Epithelial cell of prostate (primary cell): ENCODE measurements at regions not wholly inside any gene's neighbourhood (a gene's known extent, or its start where the extent isn't known, plus 50 kb on each side); places are given as distances from the start of the nearest gene placed in this dataset.
"Not testable (repeated sequence)": the region's sequence is repeated elsewhere in the genome, so short reads cannot be mapped to it uniquely, and the experiment has no call there.

Source experiments
- DNase-seq: peaks from one replicate; pipeline ENCODE4 v3.0.0-alpha.2; 2011; ENCODE audit warnings: low read depth, low spot score
- H3K27ac ChIP-seq: fragments of 450-650 bp; 2 replicates; pipeline ENCODE4 v1.5.1; 2017; ENCODE audit warnings: mild to moderate bottlenecking

DNA sequence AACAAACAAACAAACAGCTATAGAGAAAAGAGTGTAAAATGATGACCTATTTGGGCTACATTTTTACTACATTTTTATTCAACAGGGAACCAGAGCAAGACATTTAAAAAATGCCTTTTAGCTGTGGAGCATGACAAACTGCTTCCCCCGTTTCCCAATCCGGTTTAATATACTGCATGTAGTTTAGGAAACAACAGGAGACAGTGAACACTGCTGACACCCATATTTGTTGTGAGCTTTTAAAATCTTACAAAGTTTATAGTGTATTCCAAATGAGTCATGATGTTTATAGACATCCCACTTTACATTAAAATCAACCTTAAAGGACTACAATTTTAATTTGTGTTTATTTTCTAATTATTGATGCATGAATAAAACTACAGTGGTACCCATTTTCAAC, 1238.3 kb downstream of the TECRL start:
- DNase-seq: no peak
- H3K27ac ChIP-seq: no peak overlapping the region

DNA sequence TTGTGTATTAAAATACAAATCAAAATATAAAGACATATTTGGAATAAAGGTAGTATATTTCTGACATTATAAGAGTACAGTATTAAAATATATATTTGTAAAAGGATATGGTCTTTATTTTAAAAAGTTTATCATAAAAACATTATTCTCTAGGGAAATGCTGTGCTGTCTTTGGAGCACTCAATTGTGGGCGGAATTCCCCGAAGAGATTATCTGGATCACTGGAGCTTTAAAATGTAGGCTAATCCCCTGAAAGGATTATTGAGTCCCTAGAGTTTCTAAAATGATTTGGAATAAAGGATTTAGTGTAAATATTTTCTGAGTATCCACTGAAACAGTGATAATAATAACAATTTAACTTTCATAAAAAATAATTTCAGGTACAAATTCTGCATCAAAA, 1239.4 kb downstream of the TECRL start:
- DNase-seq: no peak

DNA sequence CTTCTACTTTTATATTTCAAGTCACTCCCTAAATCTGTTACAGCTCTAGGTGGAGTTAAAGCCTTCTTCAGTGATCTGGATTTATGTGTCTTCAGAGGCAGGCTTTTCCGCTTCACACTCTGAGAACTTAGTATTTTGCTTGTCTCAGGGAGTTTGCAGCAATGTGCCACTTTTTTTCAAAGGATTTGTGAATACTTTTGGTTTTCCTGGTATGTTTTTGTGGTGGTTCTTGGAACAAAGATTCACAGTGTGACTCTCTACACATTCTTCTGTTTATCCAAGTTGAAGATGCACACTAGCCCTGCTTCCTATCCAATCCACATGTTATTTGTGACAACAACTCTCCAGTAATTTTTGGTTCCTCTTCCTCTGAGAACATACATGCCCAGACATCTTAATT, 1253.7 kb downstream of the TECRL start:
- DNase-seq: no peak
- no peak overlapping the region for H3K27ac ChIP-seq

More for the DNA sequence above, 1239.4 kb downstream of the TECRL start:
- no peak overlapping the region for H3K27ac ChIP-seq

DNA sequence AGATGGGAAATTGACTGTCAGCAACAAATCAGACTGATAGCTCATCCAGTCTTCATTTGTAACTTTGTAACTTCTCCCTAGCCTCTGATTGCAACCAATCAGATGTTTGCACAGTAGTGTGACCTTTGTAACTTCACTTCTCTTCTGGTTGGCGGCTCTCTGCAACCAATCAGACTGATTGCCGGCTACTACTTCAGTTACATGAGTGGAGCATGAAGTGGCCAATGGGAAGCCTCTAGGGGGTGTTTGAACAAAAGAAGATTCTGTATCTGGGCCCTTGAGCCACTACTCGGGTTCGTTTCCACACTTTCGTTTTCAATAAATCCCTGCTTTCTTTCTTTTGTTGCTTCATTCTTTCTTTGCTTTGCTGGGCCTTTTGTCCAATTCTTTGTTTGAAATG, 1285.8 kb downstream of the TECRL start:
- H3K27ac ChIP-seq: no peak overlapping the region
- DNase-seq: no peak

DNA sequence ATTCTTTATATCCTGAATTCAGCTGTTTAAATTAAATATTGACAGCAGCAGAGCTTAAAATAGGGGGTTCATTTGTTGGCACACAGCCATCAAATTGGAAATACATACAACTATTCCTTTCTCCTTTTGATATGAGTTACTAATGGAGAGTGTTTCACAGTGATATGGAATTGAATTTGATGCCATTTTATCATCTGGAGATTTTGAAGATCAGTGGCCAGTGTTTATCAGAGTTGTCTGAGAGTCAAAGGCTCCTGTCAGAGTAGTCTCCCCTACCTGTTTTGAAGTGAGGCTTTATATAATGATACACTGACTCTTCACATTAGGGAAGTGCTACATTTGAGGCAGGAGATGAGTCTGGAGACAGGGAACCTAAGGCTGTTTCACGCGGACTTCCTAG, 1286.3 kb downstream of the TECRL start:
- DNase-seq: no peak
- no peak overlapping the region for H3K27ac ChIP-seq

DNA sequence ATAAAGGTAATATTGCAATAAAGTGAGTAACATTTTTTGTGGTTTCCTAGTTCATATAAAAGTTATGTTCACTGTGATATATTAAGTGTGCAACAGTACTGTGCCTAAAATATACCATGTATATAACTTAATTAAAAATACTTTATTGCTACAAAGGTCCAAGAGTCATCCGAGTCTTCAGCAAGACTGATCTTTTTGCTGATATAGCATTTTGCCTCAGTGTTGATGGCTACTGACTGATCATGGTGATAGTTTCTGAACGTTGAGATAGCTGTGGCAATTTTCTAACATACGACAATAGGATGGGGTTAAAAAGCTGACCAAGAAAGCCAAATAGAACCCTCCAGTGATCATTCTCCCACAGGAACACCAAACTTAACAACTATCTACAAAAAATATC, 1302.7 kb downstream of the TECRL start:
- no peak overlapping the region for H3K27ac ChIP-seq
- DNase-seq: no peak

DNA sequence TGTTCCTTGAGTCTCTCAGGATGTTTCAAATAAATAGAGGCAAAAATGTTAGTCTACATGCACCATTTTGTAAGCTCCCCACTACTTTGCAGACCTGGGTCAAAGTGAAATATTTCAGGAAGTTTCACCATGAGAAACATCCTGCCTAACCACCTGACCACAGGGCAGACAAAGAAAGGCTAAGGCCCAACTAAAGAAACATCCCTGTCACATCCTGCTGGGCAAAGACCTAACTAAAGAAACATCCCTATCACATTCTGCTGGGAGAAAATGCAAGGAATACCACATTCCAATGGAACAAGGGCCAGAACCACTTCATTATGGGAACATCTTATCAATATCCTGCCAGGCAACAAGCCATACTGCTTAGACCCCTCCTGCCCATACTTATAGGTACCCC, 1303.4 kb downstream of the TECRL start:
- no peak overlapping the region for H3K27ac ChIP-seq
- no peak for DNase-seq

DNA sequence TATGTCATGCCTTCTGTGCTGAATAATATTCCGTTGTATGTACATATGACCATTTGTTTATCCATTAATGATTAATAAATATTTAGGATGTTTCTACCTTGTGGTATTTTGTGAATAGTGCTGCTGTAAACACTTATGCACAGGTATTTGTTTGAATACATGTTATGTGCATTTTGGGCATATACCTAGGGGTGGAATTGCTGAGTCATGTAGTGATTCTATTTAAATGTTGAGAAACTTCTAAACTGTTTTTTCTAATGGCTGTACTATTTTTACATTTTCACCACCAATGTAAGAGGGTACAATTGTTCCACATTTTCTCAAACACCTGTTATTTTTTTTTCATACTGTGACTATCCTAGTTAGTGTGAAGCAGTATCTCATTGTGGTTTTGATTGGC, 1318.6 kb downstream of the TECRL start:
- no peak for DNase-seq

DNA sequence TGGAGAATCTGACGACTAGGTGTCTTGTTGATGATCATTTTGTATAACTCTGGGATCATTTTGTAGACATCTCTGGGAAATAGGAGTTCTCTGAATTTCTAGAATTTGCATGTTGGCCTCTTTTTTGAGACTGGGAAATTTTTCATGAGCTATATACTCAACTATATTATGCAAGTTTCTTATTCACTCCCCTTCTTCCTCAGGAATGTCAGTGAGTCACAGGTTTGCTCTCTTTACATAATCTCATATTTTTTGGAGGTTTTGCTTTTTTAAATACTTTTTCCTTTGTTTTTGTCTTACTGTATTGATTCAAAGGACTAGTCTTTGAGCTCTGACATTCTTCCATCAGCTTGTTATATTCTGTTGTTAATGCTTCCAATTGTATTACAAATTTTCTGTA, 1324.2 kb downstream of the TECRL start:
- no peak overlapping the region for H3K27ac ChIP-seq
- no peak for DNase-seq

More for the DNA sequence above, 1318.6 kb downstream of the TECRL start:
- H3K27ac ChIP-seq: no peak overlapping the region

DNA sequence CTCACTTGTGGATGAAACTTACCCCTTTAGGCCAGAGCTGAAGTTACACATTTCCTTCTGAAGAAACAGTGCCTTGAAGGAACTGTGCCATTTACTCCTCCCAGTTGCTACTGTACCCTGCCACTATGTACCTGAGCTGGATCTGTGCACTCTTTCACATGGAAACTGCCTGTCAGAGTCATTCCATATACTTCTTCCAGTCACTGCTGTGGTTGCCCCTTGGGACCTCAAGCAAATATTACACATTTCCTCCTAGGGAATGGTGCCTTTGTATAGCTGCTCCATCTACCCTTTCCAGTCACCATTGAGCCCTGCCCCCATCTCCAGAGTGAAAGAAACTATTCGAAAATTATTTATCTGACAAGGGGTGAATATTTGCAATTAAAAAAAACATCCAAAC, 1328.3 kb downstream of the TECRL start:
- H3K27ac ChIP-seq: no peak overlapping the region
- no peak for DNase-seq

DNA sequence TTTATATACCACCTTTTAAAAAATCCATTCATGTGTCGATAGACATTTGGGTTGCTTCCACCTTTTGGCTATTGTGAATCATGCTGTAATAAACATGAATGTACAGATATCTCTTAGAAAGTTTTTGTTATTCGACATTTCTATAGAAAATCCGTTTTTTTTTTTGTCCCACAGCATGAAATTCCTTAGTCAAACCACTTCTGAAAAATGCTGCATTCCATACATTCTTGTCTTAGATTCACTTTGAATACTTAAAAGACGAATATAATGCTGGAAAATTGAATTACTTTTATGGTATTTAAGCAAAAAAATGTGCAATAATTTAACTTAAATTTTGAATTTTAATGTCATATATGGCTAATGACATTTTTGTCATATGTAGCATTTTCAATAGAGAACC, 1345.5 kb downstream of the TECRL start:
- no peak overlapping the region for H3K27ac ChIP-seq
- no peak for DNase-seq

DNA sequence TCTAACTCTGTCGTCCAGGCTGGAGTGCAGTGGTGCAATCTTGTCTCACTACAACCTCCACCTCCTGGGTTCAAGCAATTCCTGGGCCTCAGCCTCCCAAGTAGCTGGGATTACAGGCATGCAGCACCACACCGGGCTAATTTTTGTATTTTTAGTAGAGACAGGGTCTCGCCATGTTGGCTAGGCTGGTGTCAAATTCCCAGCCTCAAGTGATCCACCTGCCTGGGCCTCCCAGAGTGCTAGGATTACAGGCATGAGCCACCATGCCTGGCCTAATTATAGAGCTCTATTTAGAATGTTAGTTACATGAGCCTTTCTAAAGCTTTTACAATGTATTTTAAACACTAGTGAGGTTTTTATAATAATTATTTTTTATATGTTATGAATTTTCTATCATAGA, 1346.4 kb downstream of the TECRL start:
- not testable (repeated sequence) for H3K27ac ChIP-seq, DNase-seq

DNA sequence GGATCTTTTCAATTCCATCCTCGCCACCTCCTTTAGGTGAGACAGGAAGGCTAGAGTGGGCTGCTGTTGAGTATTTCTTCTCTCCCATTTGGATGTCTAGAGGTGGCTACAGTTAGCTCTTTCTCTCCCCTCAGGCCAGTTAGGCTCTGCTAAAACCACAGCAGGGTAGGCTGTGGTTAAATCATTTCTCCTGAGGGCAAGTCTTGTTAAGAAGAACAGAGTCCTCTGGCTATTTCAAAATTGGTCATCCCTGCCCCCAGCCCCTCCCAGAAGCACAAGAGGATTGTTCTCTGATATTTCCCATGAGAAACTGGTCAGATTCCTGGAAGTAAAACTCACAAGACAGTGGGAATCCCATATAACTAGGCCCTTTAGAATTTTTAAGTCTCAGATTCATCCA, 1359.5 kb downstream of the TECRL start:
- DNase-seq: no peak
- H3K27ac ChIP-seq: no peak overlapping the region

DNA sequence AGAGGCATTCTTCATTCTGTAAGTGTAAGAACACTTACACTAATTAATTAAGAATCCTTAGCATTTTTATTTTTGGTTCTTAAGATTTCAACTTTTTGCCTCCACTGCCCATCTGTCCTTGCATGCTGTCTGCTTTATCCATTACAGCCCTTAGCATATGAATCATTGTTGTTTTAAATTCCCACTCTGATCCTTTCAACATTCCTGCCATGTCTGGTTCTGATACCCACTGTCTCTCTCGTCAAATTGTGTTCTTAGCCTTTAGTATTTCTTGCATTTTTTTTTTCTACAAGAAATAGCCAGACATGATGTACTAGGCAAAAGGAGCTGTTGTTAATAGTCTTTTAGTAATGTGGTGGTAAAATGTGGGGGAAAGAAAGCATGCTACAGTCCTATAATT, 1360.0 kb downstream of the TECRL start:
- no peak for DNase-seq
- H3K27ac ChIP-seq: no peak overlapping the region

DNA sequence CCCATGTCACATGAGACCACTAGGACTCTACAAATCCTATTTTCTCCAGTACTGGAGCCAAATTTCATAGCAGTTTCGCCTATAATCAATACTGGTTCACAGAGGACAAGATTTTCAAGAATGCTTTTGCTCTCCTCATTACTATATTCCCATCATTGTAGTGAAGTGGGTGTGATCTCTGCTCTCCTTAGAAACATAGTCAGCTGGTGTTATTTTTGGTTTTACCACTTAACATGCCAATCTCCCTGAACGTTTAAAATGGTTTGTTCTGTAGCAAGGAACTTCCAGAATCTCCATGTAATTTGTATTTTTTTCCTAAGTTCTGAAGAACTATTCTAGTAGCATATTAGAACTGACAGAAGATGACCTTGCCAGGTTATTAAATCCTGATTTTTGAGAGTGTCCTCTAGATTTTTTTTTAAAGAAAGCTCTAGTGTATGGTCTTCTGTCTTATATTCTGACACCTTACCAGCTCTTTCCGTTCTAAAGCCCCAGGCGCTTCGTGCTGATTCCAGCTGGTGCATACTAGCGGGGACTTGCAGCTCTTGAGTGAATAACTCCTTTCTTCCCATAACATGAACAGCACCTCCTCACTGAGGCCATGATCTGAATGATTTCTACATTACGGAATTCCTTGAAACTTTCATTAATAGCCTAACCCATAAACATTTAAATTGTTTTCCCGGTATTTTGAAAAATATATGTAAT, 1372.9 kb downstream of the TECRL start:
- no peak overlapping the region for H3K27ac ChIP-seq
- DNase-seq: no peak

DNA sequence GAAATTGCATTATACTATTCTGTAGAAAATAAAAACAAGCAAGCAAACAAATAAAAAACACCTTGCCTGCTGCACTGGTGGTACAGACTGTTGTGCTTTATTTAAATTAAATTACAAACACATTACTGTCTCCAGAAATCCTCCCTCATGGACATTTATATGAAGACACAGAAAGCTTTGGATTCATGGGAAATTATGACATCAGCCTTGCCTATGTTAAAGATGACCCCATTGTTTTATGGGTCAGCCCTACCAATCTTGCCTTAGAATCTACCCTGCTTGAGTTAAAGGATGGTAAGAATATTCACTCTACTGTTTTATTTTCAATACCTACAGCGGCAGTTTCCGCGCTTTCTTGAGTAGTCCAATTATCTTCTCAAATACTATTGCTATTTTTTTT, 1379.9 kb downstream of the TECRL start:
- no peak for DNase-seq
- H3K27ac ChIP-seq: no peak overlapping the region

DNA sequence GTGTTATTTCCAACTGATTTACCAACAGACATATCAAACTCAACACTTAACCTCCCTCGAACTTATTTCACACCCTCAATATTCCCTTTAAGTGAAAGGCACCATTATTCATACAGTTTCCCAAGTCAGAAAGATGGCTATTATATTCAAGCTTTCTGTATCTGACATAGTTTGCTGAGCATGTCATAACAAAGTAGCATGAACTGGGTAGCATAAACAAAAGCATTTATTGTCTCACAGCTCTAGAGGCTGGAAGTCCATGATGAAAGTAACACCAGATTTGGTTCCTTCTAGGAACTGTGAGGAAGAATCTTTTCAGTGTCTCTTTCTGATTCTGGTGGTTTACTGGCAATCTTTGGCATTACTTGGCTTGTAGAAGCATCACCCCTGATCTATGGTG, 1388.6 kb downstream of the TECRL start:
- no peak overlapping the region for H3K27ac ChIP-seq
- no peak for DNase-seq

DNA sequence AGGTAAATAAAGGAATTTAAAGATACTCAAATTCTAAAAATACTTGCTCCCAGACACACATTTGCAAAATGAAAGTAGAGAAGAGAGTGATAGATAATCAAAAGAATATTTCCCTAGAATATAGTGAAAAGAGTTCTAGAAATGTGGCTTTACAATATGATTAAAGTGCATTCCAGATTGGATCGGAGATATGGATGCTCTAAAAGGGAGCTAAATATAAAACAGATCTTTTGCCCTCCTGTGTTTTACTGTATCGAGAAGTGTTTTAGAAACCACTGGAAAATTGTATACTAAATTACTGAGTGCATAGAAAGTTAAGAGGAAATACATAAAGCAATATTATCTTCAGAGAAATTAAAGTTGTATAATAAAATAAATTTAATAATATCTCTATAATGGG, 1392.0 kb downstream of the TECRL start:
- no peak overlapping the region for H3K27ac ChIP-seq
- no peak for DNase-seq

DNA sequence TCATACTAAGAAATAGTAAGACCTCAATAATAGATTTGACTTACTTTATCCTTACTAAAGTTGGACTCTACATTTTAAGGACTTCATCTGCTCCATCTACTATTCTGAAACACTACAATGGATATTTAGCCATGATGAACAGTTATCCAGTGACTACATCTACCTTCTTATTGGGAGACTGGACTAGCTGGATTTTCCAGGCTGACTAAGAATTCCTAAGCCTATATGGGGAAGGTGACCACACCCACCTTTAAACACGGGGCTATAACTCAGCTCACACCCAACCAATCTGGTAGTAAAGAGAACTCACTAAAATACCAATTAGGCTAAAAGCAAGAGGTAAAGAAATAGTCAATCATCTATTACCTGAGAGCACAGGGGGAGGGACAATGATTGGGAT, 1438.4 kb downstream of the TECRL start:
- no peak overlapping the region for H3K27ac ChIP-seq

DNA sequence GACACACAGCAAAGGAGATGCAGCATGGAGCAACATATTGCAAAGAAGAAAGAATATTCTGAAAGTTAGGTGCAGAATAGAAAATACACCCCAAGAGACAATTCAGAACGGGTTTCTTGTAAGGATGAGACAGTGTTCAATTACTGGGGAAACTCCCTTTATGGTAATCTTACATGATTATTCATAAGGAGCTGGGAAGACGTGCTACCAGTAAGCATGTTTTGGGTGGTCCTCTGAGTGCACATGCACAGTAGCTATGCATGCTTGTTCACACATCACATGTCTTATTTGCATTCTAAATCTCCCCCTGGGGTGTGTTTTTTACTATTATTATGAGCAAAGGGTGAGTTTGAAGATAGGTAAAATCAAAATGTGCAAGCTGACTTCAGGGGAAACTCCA, 1448.8 kb downstream of the TECRL start:
- no peak overlapping the region for H3K27ac ChIP-seq
- no peak for DNase-seq

More for the DNA sequence above, 1438.4 kb downstream of the TECRL start:
- DNase-seq: no peak

DNA sequence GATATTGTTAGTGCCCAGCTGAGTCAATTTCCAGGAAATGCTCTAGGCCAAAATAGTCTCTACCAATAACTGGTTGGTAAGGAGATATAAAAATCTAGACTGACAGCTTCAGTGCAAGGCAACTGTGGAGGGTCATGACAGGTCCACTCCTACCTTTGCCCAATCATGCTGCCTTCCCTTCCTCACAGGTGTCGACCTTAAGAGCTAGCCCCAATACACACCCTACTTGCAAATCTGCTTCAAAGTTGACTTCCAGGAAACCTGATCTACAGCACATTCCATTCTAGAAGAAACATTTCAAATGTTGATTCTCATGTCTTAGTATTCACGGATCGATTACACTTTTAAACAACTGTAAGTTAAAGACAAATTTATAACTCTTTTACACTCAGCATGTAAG, 1455.5 kb downstream of the TECRL start:
- DNase-seq: no peak
- no peak overlapping the region for H3K27ac ChIP-seq

DNA sequence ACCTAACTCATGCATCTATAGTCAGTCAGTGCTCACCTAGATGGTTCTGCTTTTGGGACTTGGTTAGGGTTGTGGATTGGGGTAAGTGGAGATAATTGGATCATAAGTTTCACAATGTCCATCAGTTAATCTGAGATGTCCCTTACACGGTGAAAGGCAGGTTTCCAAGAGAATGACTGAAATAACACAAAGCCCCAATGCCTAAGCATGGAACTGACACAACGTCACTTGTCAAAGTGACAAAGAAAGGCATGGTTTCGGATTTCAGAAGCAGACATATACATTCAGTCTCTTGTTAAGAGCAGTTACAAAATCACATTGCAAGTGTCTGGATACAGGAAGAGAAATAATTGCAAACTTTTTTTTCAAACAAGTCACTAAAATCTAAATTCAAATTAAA, 1456.9 kb downstream of the TECRL start:
- DNase-seq: no peak
- no peak overlapping the region for H3K27ac ChIP-seq

DNA sequence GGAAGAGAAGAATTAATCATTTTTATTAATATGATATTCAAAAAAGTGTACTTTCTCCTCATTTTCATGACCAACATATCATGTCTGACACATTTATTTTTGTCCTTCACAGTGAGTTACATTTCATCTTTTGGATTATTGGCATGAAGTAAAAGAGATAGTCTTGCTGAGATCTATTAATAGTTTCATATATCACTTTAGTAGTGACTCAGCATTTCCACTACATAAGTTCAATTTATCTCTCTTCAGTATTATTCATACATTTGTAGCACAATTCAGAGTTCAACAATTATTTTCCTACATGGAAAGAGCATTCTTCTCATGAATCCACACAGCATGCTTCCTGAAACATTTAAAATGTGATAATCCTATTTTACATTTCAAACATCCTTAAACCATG, 1461.1 kb downstream of the TECRL start:
- no peak overlapping the region for H3K27ac ChIP-seq
- no peak for DNase-seq
